CD4-positive, CD25-positive, alpha-beta regulatory T cell (primary cell): ENCODE measurements at regions not wholly inside any gene's neighbourhood (a gene's known extent, or its start where the extent isn't known, plus 50 kb on each side); places are given as distances from the start of the nearest gene placed in this dataset.

ENCODE experiments used
- ATAC-seq, 2 donors: fragments of 150-1000 bp; cut with Tn5 transposase; one replicate each; pipeline ENCODE4 v1.10.0; 2021; ENCODE audit warnings: low read depth in 2 of 2, moderate number of reproducible peaks in 2 of 2, moderate library complexity in 1 of 2
- DNase-seq, 3 donors: peaks; one replicate each; pipeline versions ENCODE4 v3.0.0 to v3.0.0-alpha.2; 2012 to 2022; ENCODE audit warnings: mixed read lengths in 1 of 3
- H3K27ac ChIP-seq: one replicate; pipeline ENCODE4 v1.7.0; 2013; ENCODE audit warnings: mild to moderate bottlenecking, low read length; ENCODE audit not compliant: insufficient read depth, poor library complexity, severe bottlenecking
- H3K27me3 ChIP-seq: one replicate; pipeline ENCODE4 v1.7.0; 2013; ENCODE audit warnings: low read length; ENCODE audit not compliant: control insufficient read depth, insufficient read depth
- H3K36me3 ChIP-seq: one replicate; pipeline ENCODE4 v1.7.0; 2013; ENCODE audit warnings: mild to moderate bottlenecking, low read length, moderate library complexity; ENCODE audit not compliant: control insufficient read depth, insufficient read depth
- H3K4me1 ChIP-seq: 2 replicates; pipeline ENCODE4 v1.7.0; 2013; ENCODE audit warnings: mild to moderate bottlenecking, low read length; ENCODE audit not compliant: insufficient read depth, control insufficient read depth, poor library complexity, severe bottlenecking
- H3K4me3 ChIP-seq: one replicate; pipeline ENCODE4 v1.7.0; 2013; ENCODE audit warnings: low read depth, mild to moderate bottlenecking, low read length, moderate library complexity
- H3K9me3 ChIP-seq, 2 experiments: 1 replicate in 1 of 2; 2 replicates in 1 of 2; pipeline ENCODE4 v1.7.0; 2013; ENCODE audit warnings: low read length in 2 of 2, mild to moderate bottlenecking in 1 of 2, moderate library complexity in 1 of 2; ENCODE audit not compliant: control insufficient read depth in 2 of 2
- H3K27ac Mint-ChIP-seq, 3 donors: one replicate each; pipeline ENCODE4 v1.8.0; 2020 to 2022; ENCODE audit warnings: mild to moderate bottlenecking in 3 of 3, mixed read lengths in 3 of 3, moderate library complexity in 2 of 3
- H3K27me3 Mint-ChIP-seq: one replicate; pipeline ENCODE4 v1.8.0; 2022; ENCODE audit warnings: mild to moderate bottlenecking, mixed read lengths
- H3K36me3 Mint-ChIP-seq: one replicate; pipeline ENCODE4 v1.8.0; 2020; ENCODE audit warnings: mixed read lengths
- H3K4me1 Mint-ChIP-seq, 4 donors: one replicate each; pipeline ENCODE4 v1.8.0; 2020 to 2022; ENCODE audit warnings: mixed read lengths in 4 of 4, mild to moderate bottlenecking in 1 of 4
- H3K4me3 Mint-ChIP-seq, 4 donors: one replicate each; pipeline ENCODE4 v1.8.0; 2020 to 2022; ENCODE audit warnings: mild to moderate bottlenecking in 4 of 4, mixed read lengths in 4 of 4, moderate library complexity in 3 of 4
- H3K9me3 Mint-ChIP-seq, 7 donors: one replicate each; pipeline ENCODE4 v1.8.0; 2020 to 2022; ENCODE audit warnings: mixed read lengths in 7 of 7, mild to moderate bottlenecking in 3 of 7, moderate library complexity in 2 of 7

GRCh38 chr10:22765660-22766547, 51.5 kb upstream of the PIP4K2A start:
- Mint-ChIP-seq H3K9me3 (peaks cover 0 to 5% (median 4%) of the 10 kb centered on the region in 7 donors), H3K36me3 (no peaks in the 10 kb centered on the region), H3K27ac (no peak overlapping the region), H3K4me1 (no peaks in the 10 kb centered on the region), H3K27me3 (peaks cover 45% of the 10 kb centered on the region), H3K4me3 (no peak overlapping the region)
- ATAC-seq (no peak), DNase-seq (no peak)
- Histone ChIP-seq H3K9me3 (peaks cover 0 to 2% of the 10 kb centered on the region in 2 experiments), H3K27ac (no peak overlapping the region), H3K4me1 (no peaks in the 10 kb centered on the region), H3K36me3 (no peaks in the 10 kb centered on the region), H3K4me3 (no peak overlapping the region), H3K27me3 (peaks cover 2% of the 10 kb centered on the region)

- H3K36me3 ChIP-seq: no peaks in the 10 kb centered on the region
- peak overlapping the region in 1 of 3 donors; percentile 44 for H3K27ac Mint-ChIP-seq
- peaks cover 2% of the 10 kb centered on the region for H3K27me3 ChIP-seq
- H3K4me1 ChIP-seq: no peaks in the 10 kb centered on the region
- no peak for ATAC-seq
- no peak overlapping the region for H3K4me3 ChIP-seq
- no peak overlapping the region for H3K27ac ChIP-seq
- no peak for DNase-seq
- no peaks in the 10 kb centered on the region for H3K36me3 Mint-ChIP-seq
- peaks cover 0 to 2% (median 0%) of the 10 kb centered on the region in 7 donors for H3K9me3 Mint-ChIP-seq
- H3K4me3 Mint-ChIP-seq: no peak overlapping the region
- peaks cover 48% of the 10 kb centered on the region for H3K27me3 Mint-ChIP-seq
- H3K4me1 Mint-ChIP-seq: no peaks in the 10 kb centered on the region
- H3K9me3 ChIP-seq: peaks cover 0 to 2% of the 10 kb centered on the region in 2 experiments
These were observed 50.3 kb upstream of the PIP4K2A start for GRCh38 chr10:22764639-22765038.
